Astrocyte of the cerebellum (primary cell): ENCODE measurements at regions not wholly inside any gene's neighbourhood (a gene's known extent, or its start where the extent isn't known, plus 50 kb on each side); places are given as distances from the start of the nearest gene placed in this dataset.

Source experiments
- DNase-seq: peaks from one replicate; pipeline ENCODE4 v3.0.0-alpha.2; 2011; ENCODE audit warnings: low read depth
- H3K4me3 ChIP-seq: 2 replicates; pipeline ENCODE4 v1.5.1; 2011; ENCODE audit warnings: mild to moderate bottlenecking, low read depth, low read length, moderate library complexity
- CTCF ChIP-seq: IDR thresholded peaks from 2 replicates; pipeline ENCODE4 v1.5.1; 2012; ENCODE audit warnings: low read length, low read depth, moderate library complexity, mild to moderate bottlenecking; ENCODE audit errors: missing control alignments
- in situ Hi-C: cut with HindIII; loops from 2 replicates; pipeline ENCODE4 v1.10.0; 2017; ENCODE audit warnings: low sequenced_read_pairs

GRCh38 chr10:27619329-27619728 is 115.2 kb downstream of the RAB18 start:
- in situ Hi-C loops = no loop called here
- no peak overlapping the region for H3K4me3 ChIP-seq
- no peak for TF ChIP-seq CTCF
- DNase-seq = no peak

- DNase-seq = peak; percentile 4
Measured at GRCh38 chr10:27620430-27621397, 116.6 kb downstream of the RAB18 start.

GRCh38 chr10:27621461-27621860 is 117.4 kb downstream of the RAB18 start:
- DNase-seq = no peak
- in situ Hi-C loops = no loop called here
- H3K4me3 ChIP-seq = no peak overlapping the region
- no peak for TF ChIP-seq CTCF

More at GRCh38 chr10:27620430-27621397, 116.6 kb downstream of the RAB18 start:
- in situ Hi-C loops = no loop called here
- TF ChIP-seq CTCF = no peak
- H3K4me3 ChIP-seq = no peak overlapping the region

- in situ Hi-C loops = no loop called here
- H3K4me3 ChIP-seq = no peak overlapping the region
- no peak for TF ChIP-seq CTCF
- no peak for DNase-seq
Measured at GRCh38 chr10:27622596-27622995, 118.5 kb downstream of the RAB18 start.
